HG02759 (cell line): ENCODE measurements at regions not wholly inside any gene's neighbourhood (a gene's known extent, or its start where the extent isn't known, plus 50 kb on each side); places are given as distances from the start of the nearest gene placed in this dataset.

Experiments
- ATAC-seq: cut with Tn5 transposase; IDR thresholded peaks from one replicate; pipeline ENCODE4 v1.9.1; 2021; ENCODE audit warnings: mild to moderate bottlenecking, moderate library complexity; ENCODE audit not compliant: unreplicated experiment

- no peak for ATAC-seq
Measured at GRCh38 chr10:4503076-4503475, 322.9 kb upstream of the AKR1E2 start.

DNA sequence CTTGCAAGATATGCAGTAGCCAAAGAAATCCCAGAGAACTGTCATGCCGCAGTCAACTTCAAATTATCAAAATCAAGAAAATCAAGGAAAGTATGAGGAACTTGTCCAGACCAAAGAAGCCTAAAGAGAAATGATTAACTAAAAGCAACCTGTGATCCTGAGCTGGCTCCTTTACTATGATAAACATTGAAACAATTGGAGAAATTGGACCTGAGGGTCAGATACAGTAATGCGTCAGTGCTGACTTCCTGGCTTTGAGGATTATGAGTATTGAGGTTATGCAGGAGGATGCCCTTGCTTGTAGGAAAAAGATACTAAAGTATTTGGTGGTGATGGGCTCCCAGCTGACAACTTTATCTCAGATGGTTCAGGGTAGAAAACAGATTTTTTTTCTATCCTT, 324.7 kb upstream of the AKR1E2 start:
- ATAC-seq: no peak

- no peak for ATAC-seq
Measured at GRCh38 chr10:4498711-4499251, 327.2 kb upstream of the AKR1E2 start.

DNA sequence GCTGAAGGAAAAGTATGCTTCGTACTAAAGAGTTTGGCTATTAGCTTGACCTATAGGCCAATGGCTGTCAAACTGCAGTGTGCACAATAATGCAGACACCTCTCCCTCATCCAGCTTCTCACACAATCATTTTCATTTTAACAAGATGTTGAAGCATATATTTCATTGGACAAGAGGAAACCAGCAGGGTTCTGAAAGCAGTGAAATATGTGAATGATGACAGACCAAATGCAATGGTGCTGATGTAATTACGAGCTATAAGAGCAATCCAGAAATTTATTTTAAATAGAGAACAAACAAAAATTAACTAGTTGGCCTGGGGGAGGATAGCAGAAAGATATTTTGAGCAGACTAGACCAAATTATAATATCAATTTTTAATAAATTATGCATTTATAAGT, 331.5 kb upstream of the AKR1E2 start:
- no peak for ATAC-seq

DNA sequence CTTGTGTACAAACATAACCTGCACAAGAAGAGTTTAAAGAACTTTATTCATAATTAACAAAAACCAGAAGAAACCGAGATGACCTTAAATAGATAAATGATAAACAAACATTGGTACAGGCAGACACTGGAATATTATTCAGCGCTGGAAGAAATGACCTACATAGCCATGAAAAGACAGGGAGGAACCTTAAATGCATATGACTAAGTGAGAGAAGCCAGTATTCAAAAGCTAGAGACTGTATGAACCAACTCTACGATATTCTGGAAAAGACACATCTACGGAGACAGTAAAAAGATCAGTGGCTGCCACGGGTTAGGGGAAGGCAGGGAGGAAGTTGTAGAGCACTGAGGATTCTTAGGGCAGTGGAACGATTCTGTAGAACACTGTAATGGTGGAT, 333.8 kb upstream of the AKR1E2 start:
- ATAC-seq: no peak

DNA sequence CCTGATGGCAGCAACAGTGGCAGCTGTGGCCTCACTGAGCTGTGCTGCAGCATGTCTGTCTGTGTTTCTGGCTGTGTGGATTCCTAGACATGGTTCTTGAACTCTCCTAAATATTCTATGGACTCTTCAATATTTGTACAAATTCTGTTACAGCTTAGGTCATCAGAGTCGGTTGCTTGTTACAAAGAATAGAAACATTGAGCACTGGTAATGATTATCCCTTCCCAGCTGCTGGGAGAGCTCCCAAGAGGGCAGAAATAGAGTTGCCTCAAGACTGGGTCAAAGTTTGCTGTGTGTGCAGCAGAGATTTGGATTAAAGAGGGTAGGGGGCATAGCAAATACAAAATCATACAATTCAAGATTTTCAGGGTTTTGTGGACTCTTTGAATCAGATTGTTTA, 337.1 kb upstream of the AKR1E2 start:
- no peak for ATAC-seq

DNA sequence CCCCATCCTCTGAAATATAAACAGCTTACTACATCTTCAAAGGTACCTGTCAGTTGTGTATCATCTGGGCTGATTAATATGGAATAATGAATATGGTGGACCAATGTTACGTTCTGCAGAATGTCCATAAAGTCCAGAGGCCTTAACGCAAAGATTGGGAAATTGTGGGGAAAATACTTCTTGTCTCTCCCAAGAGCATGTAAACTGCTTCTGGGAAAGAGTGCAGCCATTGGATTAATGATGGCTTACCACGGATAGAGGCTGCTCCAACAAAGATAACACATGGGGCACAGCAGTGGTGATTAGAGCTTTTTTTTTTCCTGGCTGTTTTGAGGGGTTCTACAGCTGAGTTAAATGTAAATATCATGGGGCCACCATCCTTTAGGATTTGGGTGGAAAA, 340.4 kb upstream of the AKR1E2 start:
- no peak for ATAC-seq

GRCh38 chr10:4483811-4484210, 342.2 kb upstream of the AKR1E2 start:
- no peak for ATAC-seq

- ATAC-seq: no peak
Measured at GRCh38 chr10:4482659-4483058, 343.3 kb upstream of the AKR1E2 start.

DNA sequence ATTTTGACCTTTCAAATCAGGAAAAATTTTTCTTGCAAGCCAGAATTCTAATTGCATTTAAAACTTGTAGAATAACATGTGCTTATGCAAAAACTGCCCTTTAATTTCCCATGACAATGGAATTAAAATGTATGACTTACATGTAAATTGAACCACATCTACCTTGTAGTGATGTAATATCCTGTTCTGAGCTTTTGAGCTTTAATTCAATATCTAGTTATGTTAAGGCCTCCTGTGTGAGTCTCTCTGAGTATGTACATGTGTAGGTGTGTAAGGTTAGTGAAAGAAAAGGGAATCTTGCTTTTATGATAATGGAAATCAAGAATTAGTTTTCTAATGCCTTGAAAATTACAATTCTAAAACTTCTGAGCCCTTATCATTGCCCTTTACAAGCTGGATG, 344.8 kb upstream of the AKR1E2 start:
- no peak for ATAC-seq

- ATAC-seq: no peak
Measured at GRCh38 chr10:4479342-4479741, 346.7 kb upstream of the AKR1E2 start.

GRCh38 chr10:4477664-4478063, 348.3 kb upstream of the AKR1E2 start:
- no peak for ATAC-seq

- ATAC-seq: no peak
Measured at GRCh38 chr10:4475827-4476490, 350.0 kb upstream of the AKR1E2 start.

DNA sequence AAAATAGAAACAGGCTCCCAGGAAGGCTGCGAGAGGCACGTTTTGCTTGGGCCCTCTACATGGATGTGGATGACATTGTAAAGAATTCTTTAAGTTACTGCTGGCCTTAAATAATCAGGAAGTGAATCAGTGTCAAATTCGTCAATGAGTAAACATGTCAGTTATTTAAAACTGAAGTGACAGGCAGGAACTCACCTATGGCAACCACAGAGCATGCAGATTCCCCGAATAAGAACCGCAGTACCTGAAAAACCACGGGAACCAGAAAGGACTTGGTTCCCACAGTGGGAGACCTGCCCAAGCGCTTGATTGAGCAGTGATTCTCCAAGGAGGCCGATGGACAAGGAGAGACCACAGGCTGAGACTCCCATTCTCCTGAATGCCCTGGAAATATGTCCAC, 351.2 kb upstream of the AKR1E2 start:
- no peak for ATAC-seq

- no peak for ATAC-seq
Measured at GRCh38 chr10:4473977-4474376, 352.0 kb upstream of the AKR1E2 start.

DNA sequence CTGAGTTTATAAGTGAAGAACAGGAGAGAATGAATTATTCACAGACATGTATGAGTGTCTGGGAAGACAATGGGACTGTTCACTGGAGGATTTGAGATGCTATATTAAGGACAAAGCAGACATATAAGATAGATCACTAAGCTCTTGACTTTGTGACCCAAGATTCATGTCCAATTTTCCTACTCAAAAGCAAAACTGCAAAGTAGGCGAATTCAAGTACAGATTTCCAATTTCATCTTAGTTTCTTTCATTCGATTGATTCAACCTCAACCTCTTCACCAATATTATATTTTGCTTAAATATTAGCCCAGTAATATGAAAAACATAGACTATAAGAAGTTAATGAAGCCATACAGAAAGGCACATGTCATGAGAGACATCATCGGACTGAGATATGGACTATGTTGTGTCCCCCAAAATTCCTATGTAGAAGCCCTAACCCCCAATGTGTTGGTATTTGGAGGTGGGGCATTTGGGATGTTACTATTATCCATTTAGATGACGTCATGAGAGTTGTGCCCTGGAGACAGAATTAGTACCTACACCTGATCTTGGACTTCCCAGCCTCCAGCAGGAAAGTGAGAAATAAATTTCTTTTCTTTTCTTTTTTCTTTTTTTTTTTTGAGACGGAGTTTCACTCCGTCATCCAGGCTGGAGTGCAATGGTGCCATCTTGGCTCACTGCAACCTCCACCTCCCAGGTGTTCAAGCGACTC, 353.7 kb upstream of the AKR1E2 start:
- ATAC-seq: no peak

DNA sequence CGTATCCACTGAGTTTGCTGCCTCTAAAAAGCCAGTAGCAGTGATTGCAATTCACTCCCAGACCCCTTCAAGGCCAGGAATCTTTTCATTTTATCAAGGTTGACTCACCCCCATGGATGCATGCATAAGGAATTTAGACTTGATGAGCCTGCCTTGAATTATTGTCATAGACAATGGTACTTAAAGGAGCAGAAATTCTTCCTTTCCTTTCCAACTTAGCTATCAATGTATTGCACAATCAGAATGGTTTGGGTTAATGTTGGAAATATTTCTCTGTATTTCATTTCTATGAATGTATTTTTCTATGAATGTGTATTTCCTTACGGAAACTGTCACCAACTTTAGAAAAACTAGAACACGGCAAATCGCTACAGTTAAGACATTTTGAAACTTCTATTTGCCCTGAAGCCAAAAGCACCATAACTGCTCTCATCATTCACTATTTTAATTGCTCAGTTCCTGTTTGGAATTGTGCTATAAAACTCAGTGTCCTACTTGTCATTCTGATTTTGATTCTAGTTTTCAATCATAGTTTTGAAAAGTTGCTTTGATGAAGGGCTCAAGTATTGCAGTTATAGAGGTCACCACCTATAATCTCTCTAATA, 355.7 kb upstream of the AKR1E2 start:
- no peak for ATAC-seq

- ATAC-seq: no peak
Measured at GRCh38 chr10:4467481-4467880, 358.5 kb upstream of the AKR1E2 start.

DNA sequence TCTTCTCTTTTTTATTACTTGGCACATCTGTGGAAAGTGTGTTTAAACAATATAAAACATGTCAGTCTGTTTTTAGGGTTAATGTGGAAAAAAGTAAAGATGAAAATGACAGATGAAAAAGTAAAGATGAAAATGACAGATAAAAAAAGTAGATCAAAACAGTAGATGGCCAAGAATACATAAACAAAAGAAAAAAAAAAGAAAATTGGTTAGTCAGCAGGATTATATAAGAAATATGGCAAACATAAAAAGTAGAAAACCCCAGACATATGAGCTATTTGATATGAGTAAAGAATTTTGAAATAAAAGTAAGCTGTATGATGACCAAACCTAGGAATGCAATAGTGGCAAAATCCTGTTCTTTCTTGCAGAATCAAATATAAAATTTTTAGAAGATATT, 365.7 kb upstream of the AKR1E2 start:
- ATAC-seq: no peak

DNA sequence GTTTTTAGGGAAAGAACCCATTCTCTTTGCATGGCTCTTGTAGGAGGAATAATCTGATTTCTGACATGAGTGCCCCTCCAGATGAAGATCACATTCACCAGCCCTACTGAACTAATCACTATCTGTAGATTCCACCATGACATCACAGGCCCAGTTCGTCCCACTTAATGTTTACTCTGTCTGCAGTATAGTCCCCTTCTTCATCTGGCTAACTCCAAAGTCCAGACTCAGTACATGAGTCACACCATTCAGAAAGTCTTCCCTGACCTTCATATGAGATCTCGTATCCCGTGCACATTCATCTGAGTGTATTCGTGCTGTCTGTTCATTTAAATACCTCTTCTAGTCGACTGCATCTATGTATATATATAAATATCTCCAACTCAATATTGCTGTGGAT, 366.5 kb upstream of the AKR1E2 start:
- no peak for ATAC-seq

DNA sequence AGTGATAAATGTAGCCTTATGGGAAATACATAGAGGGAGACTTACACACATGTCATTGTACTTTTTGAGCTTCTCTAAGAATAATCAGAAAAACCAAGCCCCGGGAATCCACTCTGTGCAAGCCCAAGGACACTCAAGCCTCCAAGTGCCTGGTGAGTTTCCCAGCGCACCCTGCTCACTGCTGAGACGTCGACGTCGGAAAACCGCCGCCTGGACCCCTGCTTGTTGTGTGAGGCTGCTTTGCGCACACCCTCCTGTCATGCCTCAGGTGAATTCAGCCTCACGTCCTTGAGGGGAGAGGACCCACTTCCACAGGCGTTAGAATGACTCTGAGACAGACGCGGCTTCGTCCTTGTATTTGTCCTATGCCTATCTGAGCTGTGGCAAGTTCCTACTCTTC, 368.4 kb upstream of the AKR1E2 start:
- ATAC-seq: no peak

GRCh38 chr10:4456776-4457175, 369.2 kb upstream of the AKR1E2 start:
- ATAC-seq: no peak
